Loucy (cell line): ENCODE measurements at regions not wholly inside any gene's neighbourhood (a gene's known extent, or its start where the extent isn't known, plus 50 kb on each side); places are given as distances from the start of the nearest gene placed in this dataset.

Experiments
- CTCF ChIP-seq: fragments of 200-600 bp; sonication (generic); conservative IDR thresholded peaks from 2 replicates; pipeline ENCODE4 v1.5.1; 2014; ENCODE audit warnings: mild to moderate bottlenecking, antibody characterized with exemption, low read length
- EZH2phosphoT487 ChIP-seq: fragments of 200-600 bp; IDR thresholded peaks from 2 replicates; pipeline ENCODE4 v1.6.1; 2018; ENCODE audit warnings: antibody characterized with exemption, mild to moderate bottlenecking, moderate library complexity, borderline replicate concordance

GRCh38 chrX:46301903-46302302 lies 243.3 kb downstream of the ZNF674 start:
- TF ChIP-seq CTCF = no peak
- no peak for TF ChIP-seq EZH2phosphoT487
